ENCODE measurements at regions not wholly inside any gene's neighbourhood (a gene's known extent, or its start where the extent isn't known, plus 50 kb on each side); places are given as distances from the start of the nearest gene placed in this dataset.

DNA sequence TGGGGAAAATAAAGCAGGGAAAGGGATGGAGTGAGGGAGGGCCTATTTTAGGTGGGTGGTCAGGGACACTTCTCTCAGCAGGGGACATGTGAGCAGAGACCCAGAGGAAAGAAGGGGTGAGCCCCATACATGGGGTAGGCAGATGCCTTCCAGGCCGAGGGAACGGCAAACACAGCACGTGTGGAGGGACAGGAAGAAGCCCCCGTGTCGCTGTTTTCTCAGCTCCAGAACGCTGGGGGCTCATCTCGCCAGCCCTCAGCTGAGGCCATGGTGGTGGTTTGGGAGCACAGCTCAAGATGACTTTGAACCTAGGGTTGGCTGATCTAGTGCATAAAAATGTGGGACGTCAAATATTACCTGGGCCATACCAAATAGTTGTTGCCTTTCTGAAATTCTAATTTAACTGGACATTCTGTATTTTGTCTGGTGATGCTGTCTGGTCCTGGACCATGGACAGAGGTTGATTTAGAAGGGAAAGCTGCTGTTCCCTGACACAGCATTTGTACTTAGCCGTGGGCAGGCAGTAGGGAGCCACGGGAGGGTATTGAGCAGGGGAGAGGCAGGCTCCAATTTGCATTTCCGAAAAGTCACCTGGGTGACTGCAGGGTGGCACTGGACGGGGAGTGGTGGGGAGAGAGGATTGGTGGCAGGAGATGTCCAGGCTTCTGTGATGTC is 53.1 kb upstream of the RUNX3 start:
- DNase-seq: no peak

DNA sequence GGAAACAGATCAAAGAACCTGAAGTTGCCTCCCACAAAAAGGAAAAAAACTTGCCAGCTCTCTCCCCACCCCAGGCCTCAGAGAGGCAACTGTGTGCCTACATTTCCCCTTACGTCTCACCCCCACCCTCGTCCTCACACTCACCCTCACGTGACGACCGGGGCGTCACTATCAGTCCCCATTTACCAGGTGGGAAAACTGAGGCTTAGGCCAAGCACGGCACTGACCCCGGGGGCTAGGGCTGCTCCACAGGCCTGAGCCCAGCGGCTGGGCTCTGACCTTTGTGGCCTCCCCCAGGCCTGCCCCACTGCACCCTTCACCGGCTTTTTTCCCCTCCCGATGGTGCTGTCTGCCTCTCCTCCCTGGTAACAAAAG is 51.5 kb upstream of the RUNX3 start:
- DNase-seq: peak; percentile 64

DNA sequence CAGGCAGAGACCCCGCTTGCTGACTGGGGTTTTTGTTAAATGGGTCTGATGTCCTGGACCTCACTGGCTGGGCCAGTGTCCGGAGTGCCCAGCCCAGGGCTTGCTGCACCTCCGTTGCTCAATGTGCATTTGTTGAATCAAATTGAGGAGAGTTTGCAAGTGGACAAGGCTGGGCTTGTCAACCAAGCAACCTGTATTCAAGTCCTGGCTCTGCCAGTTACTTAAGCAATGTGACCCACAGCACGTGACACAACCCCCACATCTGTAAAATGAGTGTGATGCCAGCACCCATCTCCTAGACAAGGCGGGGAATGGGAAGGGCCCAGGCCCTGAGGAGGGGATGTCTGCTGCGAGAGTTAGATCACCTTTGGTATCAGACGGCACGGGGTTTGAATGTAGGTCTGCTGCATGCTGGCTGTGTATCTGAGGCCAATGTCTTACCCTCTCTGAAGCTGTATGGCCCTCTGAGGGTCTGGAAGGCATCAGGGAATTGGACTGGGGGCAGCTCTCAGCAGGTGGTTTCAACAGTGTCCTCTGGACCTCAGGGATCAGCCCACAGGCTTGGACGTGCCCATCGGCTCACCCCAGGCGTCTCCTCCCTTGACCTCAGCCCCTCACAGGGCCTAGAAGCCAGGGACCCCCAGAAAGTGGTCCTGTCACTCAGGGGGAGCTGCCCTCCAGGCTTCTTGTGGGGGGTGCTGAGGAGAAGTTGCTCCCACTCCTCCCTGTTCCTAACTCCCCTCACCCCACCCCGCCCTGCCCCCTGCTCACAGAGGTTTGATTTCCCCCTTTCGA is 51.0 kb upstream of the RUNX3 start:
- no peak for DNase-seq

Measured in stimulated activated CD8-positive, alpha-beta memory T cell treated with anti-CD3 and anti-CD28 coated beads, Interleukin-4, amount 100 ng/mL, for 48 hours (primary cell).